HG02943 (cell line): ENCODE measurements at regions not wholly inside any gene's neighbourhood (a gene's known extent, or its start where the extent isn't known, plus 50 kb on each side); places are given as distances from the start of the nearest gene placed in this dataset.
"Not testable (repeated sequence)": the region's sequence is repeated elsewhere in the genome, so short reads cannot be mapped to it uniquely, and the experiment has no call there.

Experiments
- ATAC-seq: cut with Tn5 transposase; IDR thresholded peaks from one replicate; pipeline ENCODE4 v1.9.1; 2021; ENCODE audit warnings: mild to moderate bottlenecking, low read depth, moderate library complexity; ENCODE audit not compliant: unreplicated experiment

DNA sequence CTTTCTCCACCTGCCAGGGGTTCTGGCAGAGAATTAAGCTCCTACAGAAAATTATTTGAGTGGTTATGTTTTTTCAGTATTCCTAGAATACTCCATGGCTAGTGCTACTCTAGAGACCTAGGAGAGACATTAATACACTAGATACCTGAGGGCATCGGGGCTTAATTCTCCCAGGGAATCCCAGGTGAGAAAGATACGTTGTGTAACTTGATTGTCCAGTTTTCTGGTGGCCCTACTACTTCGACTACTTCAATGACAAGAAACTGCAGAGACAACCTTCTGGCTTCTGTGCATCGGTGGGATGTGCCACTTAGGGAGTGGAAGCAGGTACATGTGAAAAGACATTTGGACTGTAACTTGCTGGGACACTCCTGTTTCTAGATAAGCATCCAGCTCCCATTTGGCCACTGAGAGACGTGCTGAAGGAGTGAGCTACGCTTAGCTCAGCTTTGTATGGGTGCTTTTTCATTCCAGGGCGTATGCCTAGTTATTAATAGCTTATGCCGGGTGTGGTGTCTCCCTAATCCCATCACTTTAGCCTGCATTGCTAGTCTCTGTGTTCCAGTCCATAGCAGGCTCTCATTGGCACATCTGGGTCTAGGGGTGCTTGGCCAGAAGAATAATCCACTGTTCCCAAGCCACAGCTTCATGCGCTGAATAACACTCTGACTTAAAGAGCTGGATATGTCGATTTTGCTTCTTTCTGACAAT lies 300.7 kb downstream of the SIPA1L2 start:
- ATAC-seq: no peak

GRCh38 chr1:232328486-232329102 lies 301.3 kb downstream of the SIPA1L2 start:
- ATAC-seq: no peak

DNA sequence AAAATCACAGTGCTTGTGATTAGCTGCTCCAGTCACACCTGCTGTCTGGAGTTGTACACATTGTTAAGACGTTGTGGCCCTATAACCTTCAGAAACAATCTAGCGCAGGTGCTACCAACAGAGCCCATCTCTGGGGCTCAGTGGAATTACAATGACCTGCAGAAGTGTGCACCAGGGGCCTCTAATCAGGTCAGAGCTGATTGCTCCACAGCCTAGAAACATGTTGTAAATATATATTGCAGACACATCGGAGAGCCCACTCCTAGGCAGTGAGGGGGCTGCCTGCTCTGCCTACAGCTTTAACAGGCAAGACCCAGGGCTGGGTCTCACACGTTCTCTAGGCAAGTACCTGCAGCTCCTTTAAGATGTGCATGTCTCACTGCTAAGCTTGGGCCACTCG lies 302.0 kb downstream of the SIPA1L2 start:
- no peak for ATAC-seq

GRCh38 chr1:232327269-232327668 lies 302.7 kb downstream of the SIPA1L2 start:
- ATAC-seq: no peak

DNA sequence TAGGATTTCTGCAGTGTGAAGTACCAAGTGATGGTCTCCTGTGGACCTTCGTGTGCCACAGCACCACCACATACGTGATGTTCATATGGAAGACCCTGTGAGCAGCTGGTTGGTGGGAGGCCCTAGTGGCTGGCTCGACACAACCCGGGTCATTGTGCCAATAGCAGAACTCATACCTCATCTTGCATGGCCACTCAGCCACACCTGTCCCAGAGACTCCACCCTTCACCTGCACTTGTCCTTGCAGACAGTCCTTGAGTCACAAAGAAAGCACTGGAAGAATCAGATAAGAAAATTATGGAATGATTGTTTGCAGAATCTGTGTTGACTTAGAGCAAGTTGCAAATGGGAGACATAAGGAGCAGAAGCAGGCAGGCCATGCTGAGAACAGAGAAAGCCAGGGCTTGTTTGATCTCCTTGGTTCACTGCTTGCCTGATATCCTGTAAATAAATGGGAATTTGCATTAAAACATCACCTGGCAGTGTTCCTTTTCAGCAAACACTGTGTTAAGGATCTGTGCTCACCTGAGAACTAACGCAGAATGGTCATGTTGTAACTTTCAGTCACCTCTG lies 307.7 kb downstream of the SIPA1L2 start:
- ATAC-seq: no peak

DNA sequence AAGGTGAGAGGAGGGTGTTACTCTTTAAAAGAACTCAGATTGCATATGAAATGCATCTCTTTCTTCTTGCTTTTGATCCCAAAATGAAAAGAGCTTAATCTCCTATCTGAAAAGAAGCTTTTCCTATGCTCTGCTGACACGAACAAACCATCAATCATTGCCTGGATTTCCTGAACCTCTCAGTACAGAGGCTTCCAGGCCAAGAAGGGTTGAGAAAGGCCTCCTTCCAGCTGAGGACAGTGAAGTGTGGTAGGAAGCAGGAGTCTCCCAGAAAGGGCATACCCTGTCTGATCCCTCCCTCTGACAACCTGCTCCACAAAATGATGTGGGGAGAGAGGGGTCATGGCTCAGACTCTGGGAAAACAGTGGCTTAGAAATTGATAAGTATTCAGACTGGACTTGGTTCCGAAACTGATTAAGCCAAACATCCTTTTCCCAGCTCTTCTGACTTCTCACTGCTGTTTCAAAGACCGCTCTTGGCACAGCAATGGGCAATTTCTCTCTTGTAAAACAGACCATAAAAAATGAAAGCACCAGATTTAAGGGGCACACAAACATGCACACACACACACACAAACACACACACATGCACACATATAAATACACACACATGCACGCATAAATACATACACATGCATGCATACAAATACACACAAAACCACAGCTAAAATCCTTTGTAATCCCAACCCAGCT lies 310.3 kb downstream of the SIPA1L2 start:
- ATAC-seq: no peak

- no peak for ATAC-seq
Measured at GRCh38 chr1:232319072-232319471, 310.9 kb downstream of the SIPA1L2 start.

GRCh38 chr1:232318143-232318542 lies 311.8 kb downstream of the SIPA1L2 start:
- no peak for ATAC-seq

- no peak for ATAC-seq
Measured at GRCh38 chr1:232317350-232317749, 312.6 kb downstream of the SIPA1L2 start.

GRCh38 chr1:232316864-232317263 lies 313.1 kb downstream of the SIPA1L2 start:
- ATAC-seq: no peak

DNA sequence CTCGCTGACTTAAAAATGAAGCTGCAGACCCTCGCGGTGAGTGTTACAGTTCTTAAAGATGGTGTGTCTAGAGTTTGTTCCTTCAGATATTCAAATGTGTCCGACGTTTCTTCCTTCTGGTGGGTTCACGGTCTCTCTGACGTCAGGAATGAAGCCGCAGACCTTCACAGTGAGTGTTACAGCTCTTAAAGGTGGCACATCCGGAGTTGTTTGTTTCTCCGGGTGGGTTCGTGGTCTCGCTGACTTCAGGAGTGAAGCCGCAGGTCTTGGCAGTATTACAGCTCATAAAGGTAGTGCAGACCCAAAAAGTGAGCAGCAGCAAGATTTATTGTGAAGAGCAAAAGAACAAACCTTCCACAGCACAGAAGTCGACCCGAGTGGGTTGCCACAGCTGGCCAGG lies 316.1 kb downstream of the SIPA1L2 start:
- ATAC-seq: not testable (repeated sequence)

DNA sequence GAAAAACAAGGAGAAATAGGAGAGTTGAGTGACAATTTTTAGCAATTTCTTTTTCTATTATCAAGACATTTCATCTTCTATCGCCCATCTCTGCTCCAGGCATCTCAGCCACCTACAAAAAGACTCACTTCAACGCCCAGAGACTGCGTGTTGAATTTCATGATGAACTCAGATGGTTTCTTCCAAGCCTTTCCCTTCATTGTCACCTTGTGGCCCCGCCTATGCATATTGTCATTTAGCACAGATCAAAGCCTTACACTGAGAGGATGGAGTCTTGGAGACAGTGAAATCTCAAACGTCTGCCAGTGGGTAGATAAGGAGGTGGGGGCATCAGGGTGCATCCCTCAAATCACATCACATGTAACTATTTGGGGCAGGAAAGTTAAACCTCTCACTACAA lies 319.4 kb downstream of the SIPA1L2 start:
- no peak for ATAC-seq

DNA sequence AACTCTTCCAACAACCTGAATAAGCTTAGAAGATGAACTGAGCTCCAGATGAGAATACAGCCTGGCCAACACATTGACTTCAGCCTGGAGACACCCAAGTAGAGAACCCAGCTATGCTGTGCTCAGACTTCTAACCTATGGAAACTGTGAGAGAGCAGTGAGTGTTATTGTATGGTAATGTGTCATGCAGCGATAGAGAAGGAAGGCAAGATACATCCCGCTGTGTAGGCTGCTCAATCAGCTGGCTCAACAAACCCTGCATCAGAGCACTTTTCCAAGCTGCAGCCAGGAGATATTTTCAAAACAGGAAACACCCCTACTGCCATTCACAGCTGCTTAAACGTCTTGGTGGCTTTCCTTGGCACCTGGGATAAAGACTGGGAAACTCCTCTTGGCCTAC lies 321.3 kb downstream of the SIPA1L2 start:
- no peak for ATAC-seq

DNA sequence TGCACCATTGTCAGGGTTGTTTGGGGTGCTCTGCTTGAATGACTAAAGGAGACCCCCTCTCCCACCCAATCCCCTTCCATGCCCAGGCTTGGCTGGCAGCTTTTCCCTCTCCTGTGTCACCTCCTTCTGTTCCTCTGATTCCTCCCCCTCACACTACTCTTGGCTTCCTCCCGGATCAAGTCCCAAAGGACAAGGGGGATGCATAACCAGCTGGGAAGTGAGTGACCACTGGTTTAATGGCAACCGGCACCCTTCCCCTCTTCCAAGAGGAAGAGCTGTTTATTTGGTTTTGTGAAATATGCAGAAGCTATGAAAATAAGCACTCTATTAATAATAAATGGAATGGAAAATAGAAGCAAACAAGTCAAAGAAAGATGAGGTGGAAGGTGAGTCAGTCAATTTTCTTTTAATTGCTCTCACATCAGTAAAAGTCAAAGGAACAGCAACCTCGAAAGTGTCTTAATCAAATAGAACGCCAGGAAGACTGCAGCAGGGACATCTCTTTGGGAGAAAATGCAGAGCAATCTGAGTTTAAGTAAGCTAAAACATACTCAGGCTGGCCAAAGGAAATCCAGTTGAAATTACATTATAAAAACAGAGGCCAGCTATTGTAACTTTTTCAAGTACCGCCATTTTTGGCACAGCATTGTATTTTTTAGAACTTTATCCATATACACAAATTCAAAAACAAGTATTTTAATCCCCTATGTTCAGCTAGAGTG lies 322.5 kb downstream of the SIPA1L2 start:
- ATAC-seq: no peak

DNA sequence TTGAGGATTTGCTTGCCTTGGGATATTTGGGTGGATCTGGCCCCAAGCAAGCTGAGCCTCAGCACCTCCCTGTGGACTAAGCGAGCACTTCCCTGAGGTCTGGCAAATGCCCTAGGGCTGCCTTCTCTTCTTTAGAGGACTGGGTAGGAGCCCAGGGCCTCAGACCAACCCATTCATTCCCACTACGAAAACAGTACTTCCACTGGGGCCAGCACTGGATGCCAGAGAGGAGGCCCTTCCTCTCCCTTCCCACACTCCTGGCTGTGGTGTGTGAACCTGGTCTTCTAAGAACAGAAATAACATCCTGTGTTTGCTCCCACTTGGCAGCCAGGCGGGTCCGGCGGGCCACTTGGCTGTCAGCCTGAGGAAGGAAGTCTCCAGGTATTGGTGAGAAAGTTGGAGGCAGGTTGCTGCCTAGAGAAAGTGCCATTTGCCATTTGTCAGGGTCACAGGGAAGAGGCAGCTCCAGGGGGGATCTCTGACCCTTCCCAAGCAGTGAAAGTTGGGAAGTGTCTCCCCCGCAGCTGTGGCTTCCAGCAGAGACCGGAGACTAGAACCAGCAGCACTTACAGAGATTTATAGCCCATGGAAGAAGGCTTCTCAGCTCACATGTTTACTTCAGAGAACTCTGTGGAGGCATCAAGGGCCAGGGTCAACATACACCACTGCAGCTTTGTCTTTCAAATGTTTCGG lies 323.5 kb downstream of the SIPA1L2 start:
- no peak for ATAC-seq

DNA sequence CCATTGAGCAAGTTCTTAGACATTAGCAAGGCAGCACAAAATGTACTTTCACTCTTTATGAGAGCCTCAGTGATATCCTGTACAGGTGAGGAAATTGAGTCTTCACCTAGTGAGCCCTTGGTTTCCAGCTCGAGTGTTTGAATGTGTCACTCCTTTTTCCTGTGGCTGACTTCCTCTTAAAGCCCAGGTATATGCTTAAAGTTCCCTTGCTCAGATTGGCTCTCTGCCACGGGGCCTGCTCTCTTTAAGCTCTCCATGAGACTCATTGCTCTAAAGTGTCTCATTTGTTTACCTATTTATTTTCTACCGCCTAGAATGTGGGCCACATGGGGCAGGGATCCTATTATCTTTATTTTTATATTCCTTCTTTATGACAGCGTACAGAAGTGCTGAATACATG lies 324.9 kb downstream of the SIPA1L2 start:
- ATAC-seq: no peak

GRCh38 chr1:232303222-232303620 lies 326.7 kb downstream of the SIPA1L2 start:
- ATAC-seq: no peak

- no peak for ATAC-seq
Measured at GRCh38 chr1:232302376-232303221, 327.3 kb downstream of the SIPA1L2 start.

GRCh38 chr1:232301246-232301645 lies 328.7 kb downstream of the SIPA1L2 start:
- no peak for ATAC-seq
